ENCODE measurements at regions not wholly inside any gene's neighbourhood (a gene's known extent, or its start where the extent isn't known, plus 50 kb on each side); places are given as distances from the start of the nearest gene placed in this dataset.
"Not testable (repeated sequence)": the region's sequence is repeated elsewhere in the genome, so short reads cannot be mapped to it uniquely, and the experiment has no call there.

DNA sequence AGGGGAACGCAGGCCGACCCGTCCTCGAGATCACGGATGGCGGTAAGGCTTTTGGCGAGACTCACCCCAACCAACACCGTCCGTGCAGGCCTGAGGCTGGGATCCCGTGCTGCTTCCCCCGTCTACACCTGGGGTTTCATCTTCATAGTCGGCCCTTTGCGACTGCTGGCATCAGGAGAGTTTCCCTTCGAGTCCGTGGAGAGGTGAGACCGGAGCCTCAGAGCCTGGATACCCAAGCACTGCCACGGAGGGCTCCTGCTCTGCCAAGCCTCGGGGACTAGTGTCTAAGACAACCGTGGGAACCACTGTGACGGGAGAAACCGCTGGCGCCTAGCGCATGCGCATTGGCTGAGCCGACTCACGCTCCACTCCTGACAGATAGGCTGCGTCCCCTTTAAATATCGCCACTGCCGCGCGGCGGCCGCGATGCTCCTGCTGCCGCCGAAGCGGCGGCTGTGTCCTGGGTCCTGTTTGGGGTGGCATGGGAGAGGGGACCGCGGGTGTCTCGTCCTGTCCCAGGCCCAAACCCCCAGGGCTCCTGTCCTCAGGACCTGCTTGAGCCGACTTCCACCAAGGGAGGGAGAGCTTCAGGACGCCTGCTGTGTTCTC lies 706.1 kb upstream of the TPTE start:
- TF ChIP-seq POLR2A, EP300, CTCF, POLR2AphosphoS5 (IDR thresholded peaks at IDR 0.05): not testable (repeated sequence)

Data from stomach (tissue), 4 donors.